Heart right ventricle (tissue), 16 donors: ENCODE measurements at regions not wholly inside any gene's neighbourhood (a gene's known extent, or its start where the extent isn't known, plus 50 kb on each side); places are given as distances from the start of the nearest gene placed in this dataset.

Source experiments
- ATAC-seq, 8 donors: fragments of 200-7000 bp; cut with Tn5 transposase; one replicate each; pipeline ENCODE4 v1.9.1; 2020; ENCODE audit warnings: mild to moderate bottlenecking in 8 of 8, moderate library complexity in 8 of 8, moderate number of reproducible peaks in 1 of 8
- DNase-seq, 2 donors: peaks; one replicate each; pipeline ENCODE4 v3.0.0-alpha.2; 2020
- H3K27ac ChIP-seq, 10 donors: fragments of 200-600 bp; sonication (generic) in 2 of 10; one replicate each; pipeline versions ENCODE4 v1.5.0 to v1.8.0; 2020 to 2022; ENCODE audit warnings: mild to moderate bottlenecking in 3 of 10
- H3K27me3 ChIP-seq, 7 donors: fragments of 200-600 bp; one replicate each; pipeline ENCODE4 v1.8.0; 2021 to 2022; ENCODE audit warnings: mild to moderate bottlenecking in 2 of 7
- H3K36me3 ChIP-seq, 9 donors: fragments of 200-600 bp; sonication (generic) in 1 of 9; one replicate each; pipeline versions ENCODE4 v1.5.0 to v1.8.0; 2020 to 2022; ENCODE audit warnings: mild to moderate bottlenecking in 2 of 9
- H3K4me1 ChIP-seq, 9 donors: fragments of 200-600 bp; sonication (generic) in 1 of 9; one replicate each; pipeline versions ENCODE4 v1.5.0 to v1.8.0; 2020 to 2022; ENCODE audit warnings: mild to moderate bottlenecking in 4 of 9
- H3K4me3 ChIP-seq, 10 donors: fragments of 200-600 bp; sonication (generic) in 2 of 10; one replicate each; pipeline versions ENCODE4 v1.5.0 to v1.8.0; 2020 to 2022; ENCODE audit warnings: mild to moderate bottlenecking in 7 of 10, moderate library complexity in 2 of 10
- H3K9me3 ChIP-seq, 11 donors: fragments of 200-600 bp in 10 of 11; sonication (generic) in 2 of 11; one replicate each; pipeline versions ENCODE4 v1.5.0 to v1.8.0; 2013 to 2022; ENCODE audit warnings: mild to moderate bottlenecking in 2 of 11, control low read depth in 1 of 11, moderate library complexity in 1 of 11
- WGBS, 2 donors: extraction: QIAGEN DNeasy Blood & Tissue Kit; methylation state at CpG; one replicate each; pipeline ENCODE4 v1.1.7; 2013; ENCODE audit warnings: inconsistent platforms in 1 of 2; 5-methylcytosine and 5-hydroxymethylcytosine counted together
- intact Hi-C, 10 donors: fragments of 100-400 bp; cut with DNase I; formaldehyde crosslinking; loops; one replicate each; pipeline versions ENCODE4 v1.11.1 to v1.14.2; 2022
- TF ChIP-seq, protein P1 (sequence below), 9 donors: fragments of 200-600 bp; sonication (generic) in 2 of 9; IDR thresholded peaks; one replicate each; pipeline versions ENCODE4 v1.5.0 to v1.8.0; 2021 to 2022; ENCODE audit warnings: antibody characterized with exemption in 9 of 9, mild to moderate bottlenecking in 5 of 9, moderate library complexity in 1 of 9
- donor health status: Arrhythmogenic right ventricular cardiomyopathy.
- donor health status: ischemic (EF 13 %, LVEDD 7.1; RV severe dilation, severe dysfunction).
- donor health status: healthy with polysubstance abuse.
- donor health status: DM: no; HTN: yes; CAD: no.
- donor health status: DM: no; HTN: no; CAD: no.
- donor health status: ischemic (EF 25% LVEDD 6.9; RV normal size, moderate dysfunction).
- donor health status: ischemic (EF 25% LVEDD 5.7; RV mildly dilated, moderate dysfunction).
- donor health status: healthy.
- donor health status: DM: yes; HTN: yes; CAD: no.
- donor health status: Ischemic cardiomyopathy.
- donor health status: ischemic (EF 35%, LVEDD 5.7; RV mildly dilated, moderate dysfunction).
- donor health status: nonischemic (EF 11% LVEDD 7.7; RV severe dilation, severe dysfunction).
- donor health status: DM: yes; HTN: yes; CAD: no.
- donor health status: PGD.
- donor health status: ischemic (EF 29% LVEDD 5.4; RV normal size, mild dysfunction).
- donor health status: nonischemic (EF 23%, LVEDD 6.1; RV moderate dilation, normal function).

DNA sequence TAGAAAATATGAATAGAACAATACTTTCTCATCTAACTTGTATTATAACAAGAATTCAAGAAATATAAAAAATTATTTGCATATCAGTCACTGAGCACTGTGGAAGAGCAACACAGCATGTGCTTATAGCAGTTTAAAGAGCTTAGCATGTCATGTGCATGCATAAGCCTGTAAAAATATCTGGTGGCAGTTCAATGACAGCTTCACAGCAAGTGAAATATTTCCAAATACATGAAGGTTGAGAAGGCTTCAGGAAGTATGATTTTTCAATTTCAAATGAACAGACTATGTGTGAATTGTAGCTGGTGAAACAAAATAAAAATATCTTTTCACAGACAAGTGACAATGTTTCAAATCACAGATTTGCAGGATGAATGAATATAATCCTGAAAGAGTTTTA lies 128.5 kb downstream of the PRDM9 start:
- TF ChIP-seq, protein P1, sequence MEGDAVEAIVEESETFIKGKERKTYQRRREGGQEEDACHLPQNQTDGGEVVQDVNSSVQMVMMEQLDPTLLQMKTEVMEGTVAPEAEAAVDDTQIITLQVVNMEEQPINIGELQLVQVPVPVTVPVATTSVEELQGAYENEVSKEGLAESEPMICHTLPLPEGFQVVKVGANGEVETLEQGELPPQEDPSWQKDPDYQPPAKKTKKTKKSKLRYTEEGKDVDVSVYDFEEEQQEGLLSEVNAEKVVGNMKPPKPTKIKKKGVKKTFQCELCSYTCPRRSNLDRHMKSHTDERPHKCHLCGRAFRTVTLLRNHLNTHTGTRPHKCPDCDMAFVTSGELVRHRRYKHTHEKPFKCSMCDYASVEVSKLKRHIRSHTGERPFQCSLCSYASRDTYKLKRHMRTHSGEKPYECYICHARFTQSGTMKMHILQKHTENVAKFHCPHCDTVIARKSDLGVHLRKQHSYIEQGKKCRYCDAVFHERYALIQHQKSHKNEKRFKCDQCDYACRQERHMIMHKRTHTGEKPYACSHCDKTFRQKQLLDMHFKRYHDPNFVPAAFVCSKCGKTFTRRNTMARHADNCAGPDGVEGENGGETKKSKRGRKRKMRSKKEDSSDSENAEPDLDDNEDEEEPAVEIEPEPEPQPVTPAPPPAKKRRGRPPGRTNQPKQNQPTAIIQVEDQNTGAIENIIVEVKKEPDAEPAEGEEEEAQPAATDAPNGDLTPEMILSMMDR (IDR thresholded peaks at IDR 0.05), result no peak
- no peak overlapping the region for H3K4me3 ChIP-seq
- H3K9me3 ChIP-seq, result peaks cover 0 to 9% (median 0%) of the 10 kb centered on the region in 11 donors
- no peaks in the 10 kb centered on the region for H3K4me1 ChIP-seq
- H3K27ac ChIP-seq, result no peak overlapping the region
- H3K27me3 ChIP-seq, result no peaks in the 10 kb centered on the region
- ATAC-seq, result no peak
- DNase-seq, result no peak
- intact Hi-C loops, result no loop called here
- H3K36me3 ChIP-seq, result no peaks in the 10 kb centered on the region

GRCh38 chr5:23639326-23639725 lies 131.9 kb downstream of the PRDM9 start:
- no peaks in the 10 kb centered on the region for H3K36me3 ChIP-seq
- TF ChIP-seq, protein P1 (IDR thresholded peaks at IDR 0.05), result no peak
- H3K27me3 ChIP-seq, result no peaks in the 10 kb centered on the region
- H3K27ac ChIP-seq, result no peak overlapping the region
- DNase-seq, result no peak
- H3K4me3 ChIP-seq, result no peak overlapping the region
- ATAC-seq, result no peak
- peaks cover 0 to 24% (median 0%) of the 10 kb centered on the region in 11 donors for H3K9me3 ChIP-seq
- no peaks in the 10 kb centered on the region for H3K4me1 ChIP-seq
- intact Hi-C loops, result no loop called here
- 63 to 64% methylated on average over 1 of the region's 1 CpG for WGBS, 2 donors

DNA sequence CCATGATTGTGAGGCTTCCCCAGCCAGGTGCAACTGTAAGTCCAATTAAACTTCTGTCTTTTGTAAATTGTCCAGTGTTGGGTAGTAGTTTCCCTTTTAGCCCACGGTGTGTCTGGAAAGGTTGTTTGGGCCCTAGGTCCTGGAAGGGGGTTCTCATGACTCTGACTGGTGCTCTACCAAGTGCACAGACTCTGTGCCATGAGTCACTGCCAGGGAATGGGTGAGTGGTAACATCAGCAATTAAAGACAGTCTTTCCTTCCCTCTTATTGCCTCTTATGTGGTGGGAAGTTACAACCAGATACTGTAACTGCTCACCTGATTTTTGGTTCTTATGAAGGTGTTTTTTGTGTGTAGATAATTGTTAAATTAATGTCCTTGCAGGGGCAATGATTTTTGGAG lies 141.2 kb downstream of the PRDM9 start:
- intact Hi-C loops, result no loop called here
- Histone ChIP-seq H3K4me1 (no peaks in the 10 kb centered on the region), H3K27me3 (no peaks in the 10 kb centered on the region), H3K36me3 (no peaks in the 10 kb centered on the region), H3K9me3 (peaks cover 0 to 10% (median 0%) of the 10 kb centered on the region in 11 donors), H3K27ac (no peak overlapping the region), H3K4me3 (no peak overlapping the region)
- ATAC-seq, result no peak
- 72 to 74% methylated on average over 1 of the region's 1 CpG for WGBS, 2 donors
- TF ChIP-seq, protein P1 (IDR thresholded peaks at IDR 0.05), result no peak
- no peak for DNase-seq

DNA sequence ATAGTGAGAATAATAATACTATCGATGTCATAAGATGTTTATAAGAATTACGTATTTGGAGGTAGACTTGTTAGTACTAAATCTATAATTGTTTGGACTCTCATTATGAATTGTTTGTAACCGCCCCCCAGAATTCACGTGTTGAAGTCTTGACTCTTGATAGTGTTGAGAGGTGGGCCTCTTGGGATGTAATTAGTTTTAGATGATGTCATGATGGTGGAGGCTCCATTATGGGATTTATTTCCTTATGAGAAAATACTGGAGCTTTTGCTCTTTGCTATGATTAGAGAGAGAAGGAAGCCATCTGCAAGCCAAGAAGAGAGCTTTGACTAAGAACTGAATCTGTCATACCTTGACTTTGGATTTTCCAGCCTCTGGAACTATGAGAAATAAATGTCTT lies 142.2 kb downstream of the PRDM9 start:
- intact Hi-C loops, result no loop called here

More for the DNA sequence above, 142.2 kb downstream of the PRDM9 start:
- DNase-seq (no peak), ATAC-seq (no peak)
- H3K27me3 ChIP-seq, result no peaks in the 10 kb centered on the region
- WGBS, 2 donors, result 82 to 83% methylated on average over 4 of the region's 4 CpGs
- TF ChIP-seq, protein P1 (IDR thresholded peaks at IDR 0.05), result no peak
- no peaks in the 10 kb centered on the region for H3K36me3 ChIP-seq
- H3K4me3 ChIP-seq, result no peak overlapping the region
- peaks cover 0 to 6% (median 0%) of the 10 kb centered on the region in 11 donors for H3K9me3 ChIP-seq
- no peaks in the 10 kb centered on the region for H3K4me1 ChIP-seq
- H3K27ac ChIP-seq, result no peak overlapping the region
